Tibial nerve (tissue), 4 donors: ENCODE measurements at regions not wholly inside any gene's neighbourhood (a gene's known extent, or its start where the extent isn't known, plus 50 kb on each side); places are given as distances from the start of the nearest gene placed in this dataset.

ENCODE experiments used
- DNase-seq, 2 donors: peaks; one replicate each; pipeline ENCODE4 v3.0.0-alpha.2; 2019; ENCODE audit warnings: low spot score in 2 of 2
- H3K27ac ChIP-seq, 4 donors: fragments of 200-600 bp; sonication (generic) in 3 of 4; one replicate each; pipeline ENCODE4 v1.5.1; 2017 to 2019; ENCODE audit warnings: mild to moderate bottlenecking in 1 of 4
- H3K27me3 ChIP-seq, 2 donors: fragments of 200-600 bp; sonication (generic) in 1 of 2; one replicate each; pipeline versions ENCODE4 v1.5.1 to v1.6.0; 2017 to 2019
- H3K36me3 ChIP-seq, 3 donors: fragments of 200-600 bp; sonication (generic); one replicate each; pipeline ENCODE4 v1.5.1; 2018 to 2019
- H3K4me1 ChIP-seq, 4 donors: fragments of 200-600 bp; sonication (generic) in 3 of 4; one replicate each; pipeline ENCODE4 v1.5.1; 2017 to 2019
- H3K4me3 ChIP-seq, 4 donors: fragments of 200-600 bp; sonication (generic) in 3 of 4; one replicate each; pipeline ENCODE4 v1.5.1; 2017 to 2019; ENCODE audit warnings: mild to moderate bottlenecking in 1 of 4, moderate library complexity in 1 of 4
- H3K9me3 ChIP-seq, 4 donors: fragments of 200-600 bp; sonication (generic) in 3 of 4; one replicate each; pipeline ENCODE4 v1.5.1; 2017 to 2019
- CTCF ChIP-seq, 5 experiments: fragments of 200-600 bp in 3 of 5; fragments of 450-650 bp in 2 of 5; sonication (generic) in 3 of 5; IDR thresholded peaks; one replicate each; pipeline ENCODE4 v1.5.1; 2016 to 2019; ENCODE audit warnings: antibody characterized with exemption in 5 of 5, mild to moderate bottlenecking in 3 of 5, moderate library complexity in 2 of 5
- EP300 ChIP-seq, 2 donors: sonication (generic); formaldehyde crosslinking; IDR thresholded peaks; one replicate each; pipeline ENCODE4 v1.6.1; 2017; ENCODE audit warnings: antibody characterized with exemption in 2 of 2, mild to moderate bottlenecking in 1 of 2
- POLR2A ChIP-seq, 2 donors: fragments of 450-650 bp; IDR thresholded peaks; one replicate each; pipeline ENCODE4 v1.6.1; 2017; ENCODE audit warnings: antibody characterized with exemption in 2 of 2, mild to moderate bottlenecking in 2 of 2, moderate library complexity in 2 of 2
- WGBS, 2 donors: methylation state at CpG; one replicate each; pipeline ENCODE4 v1.1.5; 2018; 5-methylcytosine and 5-hydroxymethylcytosine counted together

- 68 to 72% methylated on average over 7 of the region's 7 CpGs for WGBS, 2 donors
- TF ChIP-seq POLR2A (IDR thresholded peaks at IDR 0.05) (no peak), EP300 (IDR thresholded peaks at IDR 0.05) (no peak), CTCF (IDR thresholded peaks at IDR 0.05) (no peak)
- no peak overlapping the region for H3K27ac ChIP-seq
- peaks cover 0 to 19% (median 0%) of the 10 kb centered on the region in 4 donors for H3K4me1 ChIP-seq
- no peaks in the 10 kb centered on the region for H3K36me3 ChIP-seq
- H3K27me3 ChIP-seq, result no peaks in the 10 kb centered on the region
- no peak overlapping the region for H3K4me3 ChIP-seq
- H3K9me3 ChIP-seq, result no peaks in the 10 kb centered on the region
- no peak for DNase-seq
These were observed 115.6 kb upstream of the KAZN start for GRCh38 chr1:14482784-14483450.

GRCh38 chr1:14485285-14485684 lies 113.2 kb upstream of the KAZN start:
- Histone ChIP-seq H3K36me3 (no peaks in the 10 kb centered on the region), H3K4me1 (peaks cover 0 to 19% (median 0%) of the 10 kb centered on the region in 4 donors), H3K9me3 (no peaks in the 10 kb centered on the region), H3K27ac (no peak overlapping the region), H3K4me3 (no peak overlapping the region), H3K27me3 (no peaks in the 10 kb centered on the region)
- TF ChIP-seq POLR2A (IDR thresholded peaks at IDR 0.05) (no peak), CTCF (IDR thresholded peaks at IDR 0.05) (no peak), EP300 (IDR thresholded peaks at IDR 0.05) (no peak)
- no peak for DNase-seq
- 98% methylated on average over 5 of the region's 5 CpGs for WGBS, 2 donors

- 22 to 27% methylated on average over 8 of the region's 8 CpGs for WGBS, 2 donors
- no peak overlapping the region for H3K27ac ChIP-seq
- no peaks in the 10 kb centered on the region for H3K9me3 ChIP-seq
- H3K4me3 ChIP-seq, result no peak overlapping the region
- peak in 1 of 2 donors; percentile 59 for DNase-seq
- no peak for TF ChIP-seq POLR2A (IDR thresholded peaks at IDR 0.05)
- TF ChIP-seq EP300 (IDR thresholded peaks at IDR 0.05), result peak in 1 of 2 donors; percentile 77
- H3K27me3 ChIP-seq, result no peaks in the 10 kb centered on the region
- H3K36me3 ChIP-seq, result no peaks in the 10 kb centered on the region
- peaks cover 0 to 19% (median 0%) of the 10 kb centered on the region in 4 donors for H3K4me1 ChIP-seq
These were observed 111.9 kb upstream of the KAZN start for GRCh38 chr1:14486401-14487201.

GRCh38 chr1:14487671-14488070 lies 110.8 kb upstream of the KAZN start:
- Histone ChIP-seq H3K36me3 (no peaks in the 10 kb centered on the region), H3K4me1 (peaks cover 0 to 19% (median 0%) of the 10 kb centered on the region in 4 donors), H3K27me3 (no peaks in the 10 kb centered on the region), H3K27ac (no peak overlapping the region), H3K9me3 (no peaks in the 10 kb centered on the region), H3K4me3 (no peak overlapping the region)
- TF ChIP-seq EP300 (IDR thresholded peaks at IDR 0.05) (no peak), CTCF (IDR thresholded peaks at IDR 0.05) (no peak), POLR2A (IDR thresholded peaks at IDR 0.05) (no peak)
- no peak for DNase-seq
- WGBS, 2 donors, result 55 to 64% methylated on average over 3 of the region's 3 CpGs

- H3K27ac ChIP-seq, result no peak overlapping the region
- 49 to 70% methylated on average over 1 of the region's 1 CpG for WGBS, 2 donors
- no peaks in the 10 kb centered on the region for H3K27me3 ChIP-seq
- H3K9me3 ChIP-seq, result no peaks in the 10 kb centered on the region
- no peak for TF ChIP-seq CTCF (IDR thresholded peaks at IDR 0.05)
- no peak for TF ChIP-seq EP300 (IDR thresholded peaks at IDR 0.05)
- TF ChIP-seq POLR2A (IDR thresholded peaks at IDR 0.05), result no peak
- H3K36me3 ChIP-seq, result no peaks in the 10 kb centered on the region
- no peaks in the 10 kb centered on the region for H3K4me1 ChIP-seq
- no peak for DNase-seq
- H3K4me3 ChIP-seq, result no peak overlapping the region
These were observed 103.6 kb upstream of the KAZN start for GRCh38 chr1:14494911-14495310.
